ENCODE measurements at regions not wholly inside any gene's neighbourhood (a gene's known extent, or its start where the extent isn't known, plus 50 kb on each side); places are given as distances from the start of the nearest gene placed in this dataset.
"Not testable (repeated sequence)": the region's sequence is repeated elsewhere in the genome, so short reads cannot be mapped to it uniquely, and the experiment has no call there.

- H3K9me3 ChIP-seq, result peaks cover 0 to 9% (median 0%) of the 10 kb centered on the region in 3 donors
- H3K36me3 ChIP-seq (replicated peaks in 1 of 2; ENCODE audit: insufficient read depth in 1 of 2, low read depth in 2 of 2), result no peaks in the 10 kb centered on the region
- no peaks in the 10 kb centered on the region for H3K4me1 ChIP-seq
- intact Hi-C loops (cut with DNase I), result no loop called here
- no peak overlapping the region for H3K4me3 ChIP-seq
- no peak overlapping the region for H3K27ac ChIP-seq
- H3K27me3 ChIP-seq, result no peaks in the 10 kb centered on the region
- ATAC-seq, result no peak
- no peak for TF ChIP-seq POLR2A (IDR thresholded peaks at IDR 0.05)
- TF ChIP-seq, protein P1, sequence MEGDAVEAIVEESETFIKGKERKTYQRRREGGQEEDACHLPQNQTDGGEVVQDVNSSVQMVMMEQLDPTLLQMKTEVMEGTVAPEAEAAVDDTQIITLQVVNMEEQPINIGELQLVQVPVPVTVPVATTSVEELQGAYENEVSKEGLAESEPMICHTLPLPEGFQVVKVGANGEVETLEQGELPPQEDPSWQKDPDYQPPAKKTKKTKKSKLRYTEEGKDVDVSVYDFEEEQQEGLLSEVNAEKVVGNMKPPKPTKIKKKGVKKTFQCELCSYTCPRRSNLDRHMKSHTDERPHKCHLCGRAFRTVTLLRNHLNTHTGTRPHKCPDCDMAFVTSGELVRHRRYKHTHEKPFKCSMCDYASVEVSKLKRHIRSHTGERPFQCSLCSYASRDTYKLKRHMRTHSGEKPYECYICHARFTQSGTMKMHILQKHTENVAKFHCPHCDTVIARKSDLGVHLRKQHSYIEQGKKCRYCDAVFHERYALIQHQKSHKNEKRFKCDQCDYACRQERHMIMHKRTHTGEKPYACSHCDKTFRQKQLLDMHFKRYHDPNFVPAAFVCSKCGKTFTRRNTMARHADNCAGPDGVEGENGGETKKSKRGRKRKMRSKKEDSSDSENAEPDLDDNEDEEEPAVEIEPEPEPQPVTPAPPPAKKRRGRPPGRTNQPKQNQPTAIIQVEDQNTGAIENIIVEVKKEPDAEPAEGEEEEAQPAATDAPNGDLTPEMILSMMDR (IDR thresholded peaks at IDR 0.05), result no peak
- 89 to 97% methylated on average over 2 to 3 of the region's 3 CpGs for WGBS, 2 donors
- DNase-seq, result no peak
Measured at GRCh38 chr5:100683881-100684280, 148.7 kb downstream of the FAM174A start.

- H3K4me3 ChIP-seq; H3K4me1 ChIP-seq; ATAC-seq; H3K27me3 ChIP-seq; DNase-seq; H3K9me3 ChIP-seq; H3K36me3 ChIP-seq (replicated peaks in 1 of 2; ENCODE audit: insufficient read depth in 1 of 2, low read depth in 2 of 2); H3K27ac ChIP-seq; intact Hi-C loops (cut with DNase I): not testable (repeated sequence)
- 87% methylated on average over 2 of the region's 2 CpGs for WGBS, 2 donors
Measured at GRCh38 chr5:100685122-100685521, 149.9 kb downstream of the FAM174A start.

DNA sequence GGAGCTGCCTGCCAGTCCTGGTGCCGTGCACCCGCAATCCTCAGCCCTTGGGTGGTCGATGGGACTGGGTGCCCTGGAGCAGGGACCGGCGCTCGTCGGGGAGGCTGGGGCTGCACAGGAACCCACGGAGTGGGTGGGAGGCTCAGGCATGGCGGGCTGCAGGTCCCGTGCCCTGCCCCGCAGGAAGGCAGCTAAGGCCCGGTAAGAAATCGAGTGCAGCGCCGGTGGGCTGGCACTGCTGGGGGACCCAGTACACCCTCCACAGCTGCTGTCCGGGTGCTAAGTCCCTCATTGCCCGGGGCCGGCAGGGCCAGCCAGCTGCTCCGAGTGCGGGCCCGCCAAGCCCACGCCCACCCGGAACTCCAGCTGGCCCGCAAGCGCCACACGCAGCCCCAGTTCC, 153.7 kb downstream of the FAM174A start:
- H3K36me3 ChIP-seq (replicated peaks in 1 of 2; ENCODE audit: insufficient read depth in 1 of 2, low read depth in 2 of 2); H3K9me3 ChIP-seq; intact Hi-C loops (cut with DNase I); H3K4me1 ChIP-seq; H3K4me3 ChIP-seq; DNase-seq; H3K27ac ChIP-seq; ATAC-seq; H3K27me3 ChIP-seq: not testable (repeated sequence)
- 96 to 100% methylated on average over 2 to 26 of the region's 26 CpGs for WGBS, 2 donors

- Histone ChIP-seq H3K9me3 (no peaks in the 10 kb centered on the region), H3K4me1 (no peaks in the 10 kb centered on the region), H3K27me3 (no peaks in the 10 kb centered on the region), H3K4me3 (no peak overlapping the region), H3K36me3 (replicated peaks in 1 of 2; ENCODE audit: insufficient read depth in 1 of 2, low read depth in 2 of 2) (no peaks in the 10 kb centered on the region), H3K27ac (no peak overlapping the region)
- no peak for DNase-seq
- TF ChIP-seq POLR2A (IDR thresholded peaks at IDR 0.05), result no peak
- TF ChIP-seq, protein P1 (IDR thresholded peaks at IDR 0.05), result no peak
- WGBS, 2 donors, result 61 to 65% methylated on average over 4 of the region's 4 CpGs
- no peak for ATAC-seq
- intact Hi-C loops (cut with DNase I), result no loop called here
Measured at GRCh38 chr5:100690036-100690560, 154.9 kb downstream of the FAM174A start.

GRCh38 chr5:100691085-100691484, 155.9 kb downstream of the FAM174A start:
- H3K4me1 ChIP-seq, result no peaks in the 10 kb centered on the region
- H3K36me3 ChIP-seq (replicated peaks in 1 of 2; ENCODE audit: insufficient read depth in 1 of 2, low read depth in 2 of 2), result no peaks in the 10 kb centered on the region
- H3K27ac ChIP-seq, result no peak overlapping the region
- H3K27me3 ChIP-seq, result no peaks in the 10 kb centered on the region
- ATAC-seq, result no peak
- intact Hi-C loops (cut with DNase I), result no loop called here
- no peaks in the 10 kb centered on the region for H3K9me3 ChIP-seq
- H3K4me3 ChIP-seq, result no peak overlapping the region
- TF ChIP-seq POLR2A (IDR thresholded peaks at IDR 0.05), result no peak
- TF ChIP-seq, protein P1 (IDR thresholded peaks at IDR 0.05), result no peak
- no peak for DNase-seq

DNA sequence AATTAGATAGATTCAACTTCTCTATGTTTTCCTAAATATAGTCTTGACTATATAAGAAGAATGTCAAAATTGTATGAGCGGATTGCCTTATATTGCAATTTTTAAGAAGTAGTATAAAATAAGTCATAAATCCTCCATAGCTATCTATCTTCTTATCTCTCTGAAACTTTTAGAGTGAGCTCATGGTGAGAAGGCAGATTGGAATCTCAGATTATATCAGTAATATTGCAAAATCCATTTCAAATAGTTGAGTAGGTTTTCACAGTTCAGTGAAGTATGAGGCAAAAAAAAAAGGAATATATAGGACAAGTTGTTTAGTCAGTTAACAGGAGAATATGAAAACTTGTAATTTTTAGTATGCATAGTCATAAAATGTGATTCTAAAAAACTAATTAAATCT, 156.4 kb downstream of the FAM174A start:
- no peak for TF ChIP-seq POLR2A (IDR thresholded peaks at IDR 0.05)
- TF ChIP-seq, protein P1 (IDR thresholded peaks at IDR 0.05), result no peak
- Histone ChIP-seq H3K27ac (no peak overlapping the region), H3K4me1 (no peaks in the 10 kb centered on the region), H3K9me3 (no peaks in the 10 kb centered on the region), H3K36me3 (replicated peaks in 1 of 2; ENCODE audit: insufficient read depth in 1 of 2, low read depth in 2 of 2) (no peaks in the 10 kb centered on the region), H3K27me3 (no peaks in the 10 kb centered on the region), H3K4me3 (no peak overlapping the region)
- intact Hi-C loops (cut with DNase I), result no loop called here
- ATAC-seq (no peak), DNase-seq (no peak)
- 91 to 100% methylated on average over 1 of the region's 1 CpG for WGBS, 2 donors

Data from body of pancreas (tissue), 4 donors.